ENCODE measurements at regions not wholly inside any gene's neighbourhood (a gene's known extent, or its start where the extent isn't known, plus 50 kb on each side); places are given as distances from the start of the nearest gene placed in this dataset.

GRCh38 chr2:221337957-221338685, 234.0 kb downstream of the EPHA4 start:
- Histone ChIP-seq H3K4me1 (ENCODE audit: insufficient read depth, low read length) (no peaks in the 10 kb centered on the region), H3K9ac (ENCODE audit: insufficient read depth, low read depth, low read length) (no peak overlapping the region), H3K79me2 (ENCODE audit: insufficient read depth, low read length) (no peaks in the 10 kb centered on the region), H3K9me3 (ENCODE audit: low read length) (no peaks in the 10 kb centered on the region), H4K20me1 (ENCODE audit: insufficient read depth, low read length) (no peaks in the 10 kb centered on the region), H3K4me2 (ENCODE audit: low read depth, low read length) (no peak overlapping the region), H3K4me3 (replicated peaks in 1 of 3; ENCODE audit: insufficient read depth in 1 of 3, low read depth in 2 of 3, low read length in 3 of 3) (no peak overlapping the region), H2AFZ (ENCODE audit: low read length) (no peak overlapping the region), H3K27me3 (ENCODE audit: control insufficient read depth in 1 of 2, insufficient read depth in 2 of 2, low read length in 2 of 2) (no peaks in the 10 kb centered on the region; a peak in 2 of 5 replicates), H3K27ac (ENCODE audit: extremely low read length, insufficient read depth, low read length) (no peak overlapping the region), H3K36me3 (replicated peaks in 1 of 2; ENCODE audit: control insufficient read depth in 1 of 2, insufficient read depth in 2 of 2, low read length in 2 of 2) (no peaks in the 10 kb centered on the region)
- FAIRE-seq (no peak), DNase-seq (ENCODE audit: low spot score) (no peak), ATAC-seq (no peak)
- BruUV-seq (replicated peaks), result no TSS peak
- ChIA-PET CTCF (ENCODE audit: low intra/inter-chr PET ratio, low total read pairs) (no interaction called here), POLR2A (no interaction called here)
- in situ Hi-C loops (cut with HindIII; ENCODE audit: extremely low pct_ligation_motif_present, low pct_unique_long_range_greater_than_20kb) (no loop called here), intact Hi-C loops (cut with micrococcal nuclease; ENCODE audit: unreplicated experiment) (no loop called here)
- WGBS (ENCODE audit: low lambda C conversion rate), result 11% methylated on average over 5 of the region's 5 CpGs
- TF ChIP-seq HMGXB4 (CRISPR knock-in tag; IDR thresholded peaks at IDR 0.05; ENCODE audit: borderline replicate concordance in 1 of 2, low read depth in 1 of 2), result no peak
- TF ChIP-seq REST (IDR thresholded peaks at IDR 0.05; ENCODE audit: borderline replicate concordance in 1 of 2, low read depth in 1 of 2, low read length in 2 of 2), result no peak
- no peak for TF ChIP-seq ZNF598 (CRISPR knock-in tag; IDR thresholded peaks at IDR 0.05; ENCODE audit: borderline replicate concordance)
- no peak for TF ChIP-seq ZNF503 (CRISPR knock-in tag; IDR thresholded peaks at IDR 0.05)
- TF ChIP-seq ZNF780A (CRISPR knock-in tag; IDR thresholded peaks at IDR 0.05), result no peak
- TF ChIP-seq ZNF343 (CRISPR knock-in tag; IDR thresholded peaks at IDR 0.05), result no peak
- no peak for TF ChIP-seq TFDP1 (CRISPR knock-in tag; IDR thresholded peaks at IDR 0.05; ENCODE audit: borderline replicate concordance)
- TF ChIP-seq WIZ (CRISPR knock-in tag; IDR thresholded peaks at IDR 0.05), result no peak
- TF ChIP-seq POGZ (CRISPR knock-in tag; IDR thresholded peaks at IDR 0.05), result no peak
- no peak for TF ChIP-seq MAFG (CRISPR knock-in tag; IDR thresholded peaks at IDR 0.05)
- no peak for TF ChIP-seq ZGPAT (CRISPR knock-in tag; IDR thresholded peaks at IDR 0.05)
- TF ChIP-seq ZBTB8A (CRISPR knock-in tag; IDR thresholded peaks at IDR 0.05; ENCODE audit: borderline replicate concordance, low read depth), result no peak
